T-cell (primary cell): ENCODE measurements at regions not wholly inside any gene's neighbourhood (a gene's known extent, or its start where the extent isn't known, plus 50 kb on each side); places are given as distances from the start of the nearest gene placed in this dataset.

Experiments used
- ATAC-seq, 4 experiments: fragments of 200-7000 bp in 3 of 4; fragments of 150-1000 bp in 1 of 4; cut with Tn5 transposase; replicated peaks in 1 of 4; 1 replicate in 3 of 4; 2 replicates in 1 of 4; pipeline ENCODE4 v1.10.0; 2021; ENCODE audit warnings: moderate library complexity in 3 of 4, mild to moderate bottlenecking in 2 of 4, moderate number of reproducible peaks in 1 of 4
- CTCF ChIA-PET, 2 donors: fragments of 300-600 bp; sonication (Branson Sonifier 250); formaldehyde crosslinking; loops; one replicate each; lab custom pipeline; 2022; ENCODE audit warnings: antibody characterized with exemption in 2 of 2; lab: Charles Lee
- POLR2A ChIA-PET, 2 donors: fragments of 300-600 bp; sonication (Branson Sonifier 250); formaldehyde crosslinking; loops; one replicate each; lab custom pipeline; 2022; ENCODE audit warnings: antibody characterized with exemption in 2 of 2; lab: Charles Lee
- DNase-seq, 35 experiments: peaks; one replicate each; pipeline versions ENCODE4 v3.0.0 to v3.0.0-alpha.2; 2013 to 2023
- H3K27ac ChIP-seq: one replicate; pipeline ENCODE4 v1.5.1; 2013; ENCODE audit warnings: low read length
- H3K27me3 ChIP-seq, 2 experiments: replicated peaks in 1 of 2; 1 replicate in 1 of 2; 2 replicates in 1 of 2; pipeline versions ENCODE4 v1.6.1 to v1.7.0; 2013; ENCODE audit warnings: low read length in 1 of 2, mixed read lengths in 1 of 2; ENCODE audit not compliant: control insufficient read depth in 2 of 2, insufficient read depth in 2 of 2; ENCODE audit errors: extremely low read depth in 1 of 2
- H3K36me3 ChIP-seq, 2 donors: 1 replicate in 1 of 2; 2 replicates in 1 of 2; pipeline versions ENCODE4 v1.6.1 to v1.7.0; 2013; ENCODE audit warnings: low read length in 1 of 2; ENCODE audit not compliant: control insufficient read depth in 2 of 2, insufficient read depth in 1 of 2; ENCODE audit errors: extremely low read depth in 1 of 2
- H3K4me1 ChIP-seq, 2 experiments: 1 replicate in 1 of 2; 2 replicates in 1 of 2; pipeline versions ENCODE4 v1.6.1 to v1.7.0; 2013; ENCODE audit warnings: low read length in 2 of 2, mixed read lengths in 1 of 2; ENCODE audit not compliant: insufficient read depth in 2 of 2, control insufficient read depth in 1 of 2; ENCODE audit errors: extremely low read depth in 1 of 2
- H3K4me3 ChIP-seq, 2 donors: 1 replicate in 1 of 2; 2 replicates in 1 of 2; pipeline versions ENCODE4 v1.5.1 to v1.7.0; 2013; ENCODE audit warnings: mild to moderate bottlenecking in 2 of 2, low read length in 1 of 2, moderate library complexity in 1 of 2; ENCODE audit not compliant: control insufficient read depth in 1 of 2; ENCODE audit errors: extremely low read depth in 1 of 2
- H3K9me3 ChIP-seq: 2 replicates; pipeline ENCODE4 v1.7.0; 2013
- H3K27ac Mint-ChIP-seq, 2 donors: one replicate each; pipeline ENCODE4 v1.8.0; 2020 to 2021; ENCODE audit warnings: mild to moderate bottlenecking in 2 of 2, mixed read lengths in 2 of 2
- H3K27me3 Mint-ChIP-seq, 2 donors: one replicate each; pipeline ENCODE4 v1.8.0; 2021 to 2022; ENCODE audit warnings: mixed read lengths in 2 of 2
- H3K36me3 Mint-ChIP-seq: one replicate; pipeline ENCODE4 v1.8.0; 2021; ENCODE audit warnings: mixed read lengths
- H3K4me1 Mint-ChIP-seq, 3 donors: one replicate each; pipeline ENCODE4 v1.8.0; 2020 to 2022; ENCODE audit warnings: mixed read lengths in 3 of 3, mild to moderate bottlenecking in 1 of 3
- H3K4me3 Mint-ChIP-seq, 3 donors: one replicate each; pipeline ENCODE4 v1.8.0; 2020 to 2022; ENCODE audit warnings: mild to moderate bottlenecking in 3 of 3, mixed read lengths in 3 of 3, moderate library complexity in 3 of 3
- H3K9me3 Mint-ChIP-seq, 3 donors: one replicate each; pipeline ENCODE4 v1.8.0; 2020 to 2022; ENCODE audit warnings: mixed read lengths in 3 of 3
- WGBS: methylation state at CpG from one replicate; pipeline ENCODE4 v1.1.5; 2013; ENCODE audit warnings: missing lambda C conversion rate; ENCODE audit not compliant: insufficient coverage; 5-methylcytosine and 5-hydroxymethylcytosine counted together

DNA sequence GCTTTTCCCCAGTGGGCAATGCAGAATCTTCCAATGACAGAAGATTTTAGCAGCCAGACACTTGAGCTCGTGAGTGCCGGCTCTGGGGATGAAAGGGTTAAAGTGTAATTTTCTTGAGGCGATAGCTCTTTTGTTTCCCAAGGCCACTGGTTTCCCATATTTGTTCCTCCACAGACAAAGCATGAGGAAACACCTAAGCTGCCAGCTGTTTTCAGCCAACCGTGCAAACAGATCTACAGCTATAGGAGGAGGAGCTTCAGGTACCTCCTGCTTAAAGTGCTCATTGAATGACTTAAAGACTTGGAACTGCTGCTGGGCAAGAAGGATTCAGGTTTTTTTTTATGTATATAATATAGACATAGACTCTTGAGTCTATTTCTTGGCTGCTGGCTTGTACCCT lies 1311.5 kb downstream of the TMEM121 start:
- H3K9me3 Mint-ChIP-seq: peaks cover 0 to 4% (median 0%) of the 10 kb centered on the region in 3 donors
- WGBS: no CpG with 5 or more reads among the region's 4 CpGs
- H3K36me3 ChIP-seq: no peaks in the 10 kb centered on the region
- H3K4me1 ChIP-seq: no peaks in the 10 kb centered on the region
- no peak overlapping the region for H3K4me3 Mint-ChIP-seq
- H3K4me1 Mint-ChIP-seq: peaks cover 7 to 16% (median 8%) of the 10 kb centered on the region in 3 donors
- H3K36me3 Mint-ChIP-seq: no peaks in the 10 kb centered on the region
- DNase-seq: no peak
- peaks cover 10 to 11% of the 10 kb centered on the region in 2 donors for H3K27me3 Mint-ChIP-seq
- H3K27ac ChIP-seq: no peak overlapping the region
- no peak for ATAC-seq
- no peaks in the 10 kb centered on the region for H3K27me3 ChIP-seq
- H3K27ac Mint-ChIP-seq: no peak overlapping the region
- H3K9me3 ChIP-seq: no peaks in the 10 kb centered on the region
- CTCF ChIA-PET: interaction anchor here in 1 of 2 donors (1.8 kb wide), 1 partner anchor 35 kb away, joined by 6 read pairs; no protein-coding TSS in a partner anchor
- POLR2A ChIA-PET: no interaction called here
- H3K4me3 ChIP-seq: no peak overlapping the region

DNA sequence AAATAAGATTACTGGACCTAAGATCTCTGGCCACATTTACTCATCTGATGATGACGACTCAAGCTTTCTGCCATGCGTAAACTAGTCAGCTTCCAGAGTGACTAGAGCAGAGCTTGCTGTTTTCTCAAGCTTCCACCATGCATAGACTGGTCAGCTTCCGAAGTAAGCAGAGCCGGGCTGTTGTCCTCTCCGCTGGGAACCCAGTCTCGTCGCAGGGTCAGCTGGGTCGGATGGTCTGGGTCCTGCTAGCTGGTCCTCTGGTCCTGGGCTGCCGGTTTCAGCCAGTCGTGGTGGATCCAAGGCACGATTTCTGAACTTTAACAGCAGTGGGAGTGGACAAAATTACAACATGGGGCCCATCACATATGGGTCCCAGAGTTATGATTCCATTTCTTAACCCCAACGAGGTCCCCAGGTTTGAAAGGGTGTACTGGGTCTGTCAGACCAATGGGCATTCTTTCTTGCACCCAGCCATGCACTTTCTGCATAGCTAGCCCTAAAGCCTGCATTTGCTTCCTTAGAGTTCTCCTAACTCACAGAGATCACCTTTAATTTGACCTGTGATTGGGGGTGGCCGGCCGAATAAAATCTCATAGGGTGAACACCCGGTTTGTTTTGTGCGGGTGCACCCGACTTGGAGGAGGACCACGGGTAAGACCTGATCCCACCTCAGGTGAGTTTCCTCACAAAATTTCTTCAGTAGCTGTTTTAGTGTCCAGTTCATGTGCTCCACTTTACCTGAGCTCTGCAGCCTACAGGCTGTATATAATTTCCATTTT lies 1312.8 kb downstream of the TMEM121 start:
- no peaks in the 10 kb centered on the region for H3K36me3 Mint-ChIP-seq
- H3K9me3 ChIP-seq: no peaks in the 10 kb centered on the region
- ChIA-PET CTCF (no interaction called here), POLR2A (no interaction called here)
- H3K27me3 Mint-ChIP-seq: peaks cover 0 to 8% of the 10 kb centered on the region in 2 donors
- H3K4me3 ChIP-seq: no peak overlapping the region
- 90% methylated on average over 15 of the region's 18 CpGs for WGBS
- no peak for DNase-seq
- peaks cover 0 to 8% of the 10 kb centered on the region in 2 experiments for H3K4me1 ChIP-seq
- H3K4me3 Mint-ChIP-seq: no peak overlapping the region
- H3K27me3 ChIP-seq: no peaks in the 10 kb centered on the region
- no peak for ATAC-seq
- no peaks in the 10 kb centered on the region for H3K36me3 ChIP-seq
- no peak overlapping the region for H3K27ac Mint-ChIP-seq
- H3K27ac ChIP-seq: no peak overlapping the region
- peaks cover 19 to 27% (median 20%) of the 10 kb centered on the region in 3 donors for H3K4me1 Mint-ChIP-seq
- no peaks in the 10 kb centered on the region for H3K9me3 Mint-ChIP-seq

DNA sequence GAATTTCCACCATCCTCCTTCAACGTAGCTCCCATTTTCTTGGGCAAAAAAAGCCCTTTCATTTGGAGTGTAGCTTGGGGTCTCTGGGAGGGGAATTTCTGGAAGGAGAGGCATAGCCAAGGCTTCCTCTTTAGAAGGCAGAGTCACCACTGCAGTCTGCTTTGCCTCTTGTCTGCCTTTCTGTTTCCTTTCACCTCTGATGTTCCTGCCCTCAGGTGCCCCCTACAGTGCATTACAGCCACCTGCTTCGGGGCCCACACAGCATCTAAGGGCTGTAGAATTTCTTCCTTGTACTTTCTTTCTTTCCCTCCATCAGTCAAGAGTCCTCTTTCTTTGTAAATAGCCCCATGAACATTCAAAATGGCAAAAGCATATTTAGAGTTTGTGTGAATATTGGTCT lies 1313.9 kb downstream of the TMEM121 start:
- no peaks in the 10 kb centered on the region for H3K36me3 Mint-ChIP-seq
- H3K27ac Mint-ChIP-seq: peak overlapping the region in 1 of 2 donors; percentile 45
- DNase-seq (peak in 14 of 35 experiments; percentile 4 to 51 (median 18)), ATAC-seq (peak in 3 of 4 experiments; percentile 29 to 54 (median 29))
- peaks cover 0 to 14% of the 10 kb centered on the region in 2 experiments for H3K4me1 ChIP-seq
- H3K9me3 Mint-ChIP-seq: no peaks in the 10 kb centered on the region
- no CpG with 5 or more reads among the region's 2 CpGs for WGBS
- no peaks in the 10 kb centered on the region for H3K36me3 ChIP-seq
- no peaks in the 10 kb centered on the region for H3K27me3 ChIP-seq
- POLR2A ChIA-PET: interaction anchor here in 1 of 2 donors (0.6 kb wide), 1 partner anchor 52 kb away, joined by 3 read pairs; no protein-coding TSS in a partner anchor
- H3K27me3 Mint-ChIP-seq: peaks cover 0 to 2% of the 10 kb centered on the region in 2 donors
- CTCF ChIA-PET: interaction anchor here (0.6 to 1.3 kb wide), 3 partner anchors 10 to 38 kb away, joined by 3 to 6 read pairs (median 4); no protein-coding TSS in a partner anchor
- peaks cover 19 to 28% (median 21%) of the 10 kb centered on the region in 3 donors for H3K4me1 Mint-ChIP-seq
- H3K27ac ChIP-seq: no peak overlapping the region
- no peak overlapping the region for H3K4me3 Mint-ChIP-seq
- H3K9me3 ChIP-seq: no peaks in the 10 kb centered on the region
- no peak overlapping the region for H3K4me3 ChIP-seq

DNA sequence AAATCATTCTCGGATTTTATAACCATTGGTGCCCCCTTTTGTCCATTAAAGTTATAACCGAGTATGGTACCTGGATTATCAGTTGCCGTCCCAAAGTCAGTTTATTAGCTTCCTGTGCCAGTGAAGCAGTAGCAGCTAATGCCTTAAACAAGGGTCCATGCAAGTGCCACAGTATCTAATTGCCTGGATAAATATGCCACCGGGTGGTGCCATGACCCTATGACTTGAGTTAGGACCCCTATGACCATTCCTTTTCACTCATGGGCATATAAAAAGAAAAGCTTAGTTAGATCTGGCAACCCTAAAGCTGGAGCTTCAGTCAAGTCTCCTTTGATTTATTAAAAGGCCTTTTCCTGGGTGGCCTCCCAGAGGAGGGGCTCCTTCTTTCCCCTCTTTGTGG lies 1314.6 kb downstream of the TMEM121 start:
- ATAC-seq (no peak), DNase-seq (no peak)
- Histone ChIP-seq H3K27ac (no peak overlapping the region), H3K27me3 (no peaks in the 10 kb centered on the region), H3K36me3 (no peaks in the 10 kb centered on the region), H3K9me3 (no peaks in the 10 kb centered on the region), H3K4me1 (peaks cover 0 to 19% of the 10 kb centered on the region in 2 experiments), H3K4me3 (no peak overlapping the region)
- H3K36me3 Mint-ChIP-seq: no peaks in the 10 kb centered on the region
- H3K27ac Mint-ChIP-seq: no peak overlapping the region
- 98% methylated on average over 4 of the region's 4 CpGs for WGBS
- H3K27me3 Mint-ChIP-seq: no peaks in the 10 kb centered on the region
- ChIA-PET POLR2A (interaction anchor here in 1 of 2 donors (0.6 kb wide), 1 partner anchor 53 kb away, joined by 3 read pairs; no protein-coding TSS in a partner anchor), CTCF (interaction anchor here (0.5 to 1.3 kb wide), 5 partner anchors 10 to 149 kb away, joined by 3 to 6 read pairs (median 3); no protein-coding TSS in a partner anchor)
- H3K4me3 Mint-ChIP-seq: no peak overlapping the region
- peaks cover 26 to 35% (median 27%) of the 10 kb centered on the region in 3 donors for H3K4me1 Mint-ChIP-seq
- H3K9me3 Mint-ChIP-seq: no peaks in the 10 kb centered on the region

DNA sequence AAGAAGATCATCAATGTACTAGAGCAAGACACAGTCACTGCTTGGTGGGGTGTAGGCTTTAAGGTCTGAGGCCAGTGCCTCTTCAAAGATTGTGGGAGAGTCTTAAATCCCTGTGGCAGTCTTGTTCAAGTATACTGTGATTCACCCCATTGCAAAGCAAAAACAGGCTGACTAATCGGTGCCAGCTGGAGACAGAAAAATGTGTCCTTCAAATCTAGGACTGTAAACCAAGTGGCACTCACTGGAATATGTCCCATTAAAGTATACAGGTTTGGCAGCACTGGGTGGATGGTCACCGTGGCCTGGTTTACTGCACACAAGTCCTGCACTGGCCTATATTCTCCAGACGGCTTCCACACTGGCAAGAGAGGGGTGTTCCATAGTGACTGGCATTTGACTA lies 1315.3 kb downstream of the TMEM121 start:
- no peak for ATAC-seq
- Mint-ChIP-seq H3K4me1 (peaks cover 34 to 42% (median 34%) of the 10 kb centered on the region in 3 donors), H3K36me3 (no peaks in the 10 kb centered on the region), H3K27ac (no peak overlapping the region), H3K4me3 (no peak overlapping the region), H3K9me3 (no peaks in the 10 kb centered on the region), H3K27me3 (no peaks in the 10 kb centered on the region)
- Histone ChIP-seq H3K9me3 (no peaks in the 10 kb centered on the region), H3K4me1 (peaks cover 0 to 19% of the 10 kb centered on the region in 2 experiments), H3K4me3 (no peak overlapping the region), H3K36me3 (no peaks in the 10 kb centered on the region), H3K27ac (no peak overlapping the region), H3K27me3 (no peaks in the 10 kb centered on the region)
- ChIA-PET POLR2A (no interaction called here), CTCF (interaction anchor here (1.0 to 1.3 kb wide), 2 partner anchors 11 to 32 kb away, joined by 3 to 6 read pairs; no protein-coding TSS in a partner anchor)
- 90% methylated on average over 3 of the region's 3 CpGs for WGBS
- DNase-seq: no peak

DNA sequence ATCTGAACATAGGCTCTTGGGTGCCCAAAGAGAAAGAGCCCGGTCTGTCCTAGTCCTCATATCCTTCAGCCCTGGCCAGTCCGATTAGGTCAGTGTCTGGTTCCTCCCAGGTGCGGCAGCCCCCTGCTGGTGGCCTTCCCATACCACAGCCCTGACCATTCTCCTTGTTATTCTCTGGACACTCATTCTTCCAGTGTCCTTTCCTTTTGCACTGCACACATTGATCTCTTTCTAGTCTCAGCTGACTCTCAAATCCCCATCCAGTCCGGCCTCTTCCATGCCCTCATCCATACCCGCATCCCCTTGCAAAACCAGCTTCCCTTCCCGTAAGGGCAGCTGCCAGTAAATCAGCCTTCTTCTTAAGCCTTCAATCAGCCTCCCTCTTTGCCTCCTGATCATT lies 1316.3 kb downstream of the TMEM121 start:
- POLR2A ChIA-PET: no interaction called here
- no peak for ATAC-seq

More for the DNA sequence above, 1316.3 kb downstream of the TMEM121 start:
- no peaks in the 10 kb centered on the region for H3K27me3 ChIP-seq
- no peaks in the 10 kb centered on the region for H3K9me3 Mint-ChIP-seq
- peak overlapping the region in 2 of 3 donors; percentile 1 to 15 for H3K4me3 Mint-ChIP-seq
- H3K36me3 ChIP-seq: no peaks in the 10 kb centered on the region
- CTCF ChIA-PET: interaction anchor here in 1 of 2 donors (1.2 kb wide), 1 partner anchor 30 kb away, joined by 6 read pairs; no protein-coding TSS in a partner anchor
- H3K27ac ChIP-seq: no peak overlapping the region
- no peaks in the 10 kb centered on the region for H3K9me3 ChIP-seq
- peaks cover 0 to 19% of the 10 kb centered on the region in 2 experiments for H3K4me1 ChIP-seq
- no peak for DNase-seq
- 96% methylated on average over 6 of the region's 6 CpGs for WGBS
- H3K27me3 Mint-ChIP-seq: no peaks in the 10 kb centered on the region
- peaks cover 36 to 52% (median 38%) of the 10 kb centered on the region in 3 donors for H3K4me1 Mint-ChIP-seq
- H3K27ac Mint-ChIP-seq: peak overlapping the region in 1 of 2 donors; percentile 94
- no peaks in the 10 kb centered on the region for H3K36me3 Mint-ChIP-seq
- H3K4me3 ChIP-seq: no peak overlapping the region
